ENCODE measurements at regions not wholly inside any gene's neighbourhood (a gene's known extent, or its start where the extent isn't known, plus 50 kb on each side); places are given as distances from the start of the nearest gene placed in this dataset.

DNA sequence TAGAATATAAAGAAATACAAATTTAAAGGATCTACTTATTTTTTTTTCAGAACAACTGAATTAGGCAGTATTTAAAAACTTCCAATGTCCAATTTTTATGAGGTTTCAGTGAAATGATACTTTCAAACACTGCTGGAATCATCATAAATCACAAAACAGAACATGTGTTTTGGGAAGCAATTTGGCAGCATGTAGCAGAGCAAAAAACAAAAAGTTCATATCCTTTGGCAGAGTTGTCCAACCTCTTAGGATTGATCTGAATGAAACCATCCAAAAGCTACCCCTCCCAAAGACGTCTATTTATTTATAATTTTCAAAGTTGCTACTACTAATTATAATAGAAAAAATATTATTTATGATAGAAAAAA lies 192.4 kb upstream of the PUM3 start:
- Mint-ChIP-seq H3K36me3 (no peaks in the 10 kb centered on the region), H3K4me1 (no peaks in the 10 kb centered on the region), H3K27me3 (peaks cover 0 to 7% (median 0%) of the 10 kb centered on the region in 5 donors), H3K4me3 (no peak overlapping the region), H3K9me3 (peaks cover 0 to 2% (median 0%) of the 10 kb centered on the region in 9 donors), H3K27ac (no peak overlapping the region)
- no peak for DNase-seq
- POLR2A ChIA-PET = no interaction called here
- ATAC-seq = no peak

DNA sequence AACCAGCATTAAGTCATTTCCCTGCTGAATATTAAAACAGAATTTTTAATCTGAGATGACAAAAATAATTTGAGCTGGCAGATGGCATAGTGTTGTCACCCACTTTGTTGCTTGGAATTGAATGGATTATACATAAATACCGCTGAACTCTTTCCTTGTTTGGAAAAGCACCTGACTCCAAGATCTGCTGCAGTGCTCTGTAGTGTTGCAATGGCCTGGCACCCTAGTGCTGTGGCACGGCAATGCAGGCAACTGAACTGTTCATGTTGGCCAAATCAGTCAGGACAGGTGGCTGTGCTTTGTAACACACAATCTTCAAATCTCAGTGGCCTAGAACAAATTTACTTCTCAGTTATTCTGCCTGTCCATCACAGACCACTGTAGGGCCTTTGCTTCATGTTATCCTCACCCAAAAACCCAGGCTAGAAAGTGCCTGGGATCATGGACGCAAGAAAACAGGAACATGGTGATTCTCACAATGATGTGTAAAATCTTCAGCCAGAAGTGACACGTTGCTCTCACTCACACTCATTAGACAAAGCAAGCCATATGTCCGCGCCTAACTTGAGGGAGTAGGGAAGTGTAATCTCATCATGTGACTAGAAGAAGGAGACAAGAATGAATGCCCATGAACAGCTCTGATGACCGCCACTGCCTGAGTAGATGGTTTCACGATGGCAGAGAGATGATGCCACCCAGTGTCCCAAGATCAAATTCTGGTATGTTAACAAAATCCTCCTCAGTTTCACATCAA lies 191.9 kb upstream of the PUM3 start:
- Mint-ChIP-seq H3K36me3 (no peaks in the 10 kb centered on the region), H3K27ac (no peak overlapping the region), H3K27me3 (peaks cover 0 to 7% (median 0%) of the 10 kb centered on the region in 5 donors), H3K9me3 (peaks cover 0 to 2% (median 0%) of the 10 kb centered on the region in 9 donors), H3K4me1 (no peaks in the 10 kb centered on the region), H3K4me3 (no peak overlapping the region)
- POLR2A ChIA-PET = no interaction called here
- no peak for ATAC-seq
- no peak for DNase-seq

DNA sequence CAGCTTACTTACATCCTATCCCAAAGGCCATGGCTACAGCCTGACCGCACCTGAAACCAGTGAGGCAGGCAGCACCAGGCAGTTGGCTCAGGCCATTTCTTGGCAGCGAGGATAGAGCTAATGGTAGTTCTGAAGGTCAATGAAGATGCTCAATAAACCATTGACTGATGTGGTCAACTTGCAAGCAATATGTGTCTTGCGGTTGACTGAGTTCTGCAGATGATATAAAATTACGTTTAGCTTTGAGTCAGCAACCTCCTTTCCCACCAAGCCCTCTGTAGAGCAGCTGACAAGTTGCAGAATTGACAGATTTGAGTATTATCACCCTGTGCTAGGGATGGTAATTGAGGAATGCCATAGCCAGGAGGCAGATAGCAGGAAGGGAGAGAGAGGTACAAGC lies 189.0 kb upstream of the PUM3 start:
- POLR2A ChIA-PET = no interaction called here
- Mint-ChIP-seq H3K36me3 (no peaks in the 10 kb centered on the region), H3K4me1 (no peaks in the 10 kb centered on the region), H3K9me3 (peaks cover 0 to 2% (median 0%) of the 10 kb centered on the region in 9 donors), H3K27ac (no peak overlapping the region), H3K4me3 (no peak overlapping the region), H3K27me3 (peaks cover 0 to 11% (median 7%) of the 10 kb centered on the region in 5 donors)
- no peak for ATAC-seq
- no peak for DNase-seq

DNA sequence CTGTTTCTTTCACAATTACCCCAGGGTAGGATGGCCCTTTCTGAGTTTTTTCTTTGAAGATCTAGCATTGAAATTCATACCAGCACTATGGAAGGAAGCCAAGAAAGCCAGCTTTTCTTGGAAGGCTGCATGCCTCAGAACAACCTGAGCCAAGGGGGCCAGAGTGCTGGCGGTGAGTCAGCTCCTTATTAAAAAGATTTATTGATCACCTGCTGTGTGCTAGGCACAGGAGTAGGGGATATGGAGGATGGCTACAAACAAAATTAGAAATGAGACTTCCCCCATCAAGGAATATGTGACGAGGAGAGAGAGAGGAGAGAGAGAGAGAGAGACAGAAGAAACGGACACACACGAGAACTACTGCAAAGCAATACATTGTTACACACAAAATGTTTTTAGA lies 184.6 kb upstream of the PUM3 start:
- H3K27me3 Mint-ChIP-seq = peaks cover 0 to 26% (median 10%) of the 10 kb centered on the region in 5 donors
- H3K4me3 Mint-ChIP-seq = no peak overlapping the region
- H3K9me3 Mint-ChIP-seq = peaks cover 0 to under 1% (median 0%) of the 10 kb centered on the region in 9 donors
- H3K36me3 Mint-ChIP-seq = no peaks in the 10 kb centered on the region
- H3K27ac Mint-ChIP-seq = no peak overlapping the region
- POLR2A ChIA-PET = no interaction called here
- ATAC-seq = no peak
- no peak for DNase-seq
- H3K4me1 Mint-ChIP-seq = no peaks in the 10 kb centered on the region

DNA sequence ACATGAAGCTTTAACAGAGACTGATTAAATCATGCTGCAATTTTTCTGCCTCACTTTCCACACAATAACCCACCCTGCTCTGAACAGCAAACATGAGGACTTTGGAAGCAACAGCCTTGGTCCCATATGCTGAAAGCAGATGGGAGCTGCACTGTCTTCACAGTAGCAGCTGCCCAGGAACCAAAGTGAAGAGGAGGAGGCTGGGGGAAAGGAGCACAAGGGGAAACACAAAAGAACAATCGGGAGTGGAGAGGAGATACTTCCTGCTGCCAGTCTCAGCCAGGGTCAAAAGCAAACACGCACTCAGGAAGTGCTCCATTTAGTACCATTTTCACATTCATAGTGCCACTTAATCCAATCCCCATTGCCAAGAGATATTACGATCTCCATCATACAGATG lies 183.3 kb upstream of the PUM3 start:
- Mint-ChIP-seq H3K36me3 (no peaks in the 10 kb centered on the region), H3K27me3 (peaks cover 3 to 39% (median 10%) of the 10 kb centered on the region in 5 donors), H3K4me1 (no peaks in the 10 kb centered on the region), H3K27ac (no peak overlapping the region), H3K9me3 (peaks cover 0 to 9% (median 0%) of the 10 kb centered on the region in 9 donors), H3K4me3 (no peak overlapping the region)
- DNase-seq (no peak), ATAC-seq (no peak)
- POLR2A ChIA-PET = no interaction called here

DNA sequence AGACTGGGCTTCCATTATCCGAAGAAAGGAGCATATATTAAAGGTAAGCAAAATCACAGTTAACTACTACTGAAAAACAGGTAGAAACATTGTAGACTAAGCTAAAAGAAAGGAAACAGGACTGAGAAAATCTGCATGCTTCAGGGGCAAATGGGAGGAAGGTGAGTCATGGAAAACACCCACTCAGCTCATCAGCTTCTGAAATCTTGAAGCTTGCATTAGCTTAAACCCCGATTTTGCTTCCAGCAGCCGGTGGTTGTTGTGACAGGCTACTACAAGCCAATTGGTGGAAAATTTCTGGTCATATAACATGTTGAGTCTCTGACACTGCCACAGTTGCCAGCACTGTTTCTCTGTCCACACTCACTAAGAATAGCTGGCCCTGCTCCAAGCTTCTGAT lies 179.6 kb upstream of the PUM3 start:
- Mint-ChIP-seq H3K27me3 (peaks cover 7 to 46% (median 13%) of the 10 kb centered on the region in 5 donors), H3K4me1 (no peaks in the 10 kb centered on the region), H3K36me3 (no peaks in the 10 kb centered on the region), H3K4me3 (no peak overlapping the region), H3K9me3 (peaks cover 0 to 9% (median 0%) of the 10 kb centered on the region in 9 donors), H3K27ac (no peak overlapping the region)
- ATAC-seq (no peak), DNase-seq (no peak)
- POLR2A ChIA-PET = no interaction called here

DNA sequence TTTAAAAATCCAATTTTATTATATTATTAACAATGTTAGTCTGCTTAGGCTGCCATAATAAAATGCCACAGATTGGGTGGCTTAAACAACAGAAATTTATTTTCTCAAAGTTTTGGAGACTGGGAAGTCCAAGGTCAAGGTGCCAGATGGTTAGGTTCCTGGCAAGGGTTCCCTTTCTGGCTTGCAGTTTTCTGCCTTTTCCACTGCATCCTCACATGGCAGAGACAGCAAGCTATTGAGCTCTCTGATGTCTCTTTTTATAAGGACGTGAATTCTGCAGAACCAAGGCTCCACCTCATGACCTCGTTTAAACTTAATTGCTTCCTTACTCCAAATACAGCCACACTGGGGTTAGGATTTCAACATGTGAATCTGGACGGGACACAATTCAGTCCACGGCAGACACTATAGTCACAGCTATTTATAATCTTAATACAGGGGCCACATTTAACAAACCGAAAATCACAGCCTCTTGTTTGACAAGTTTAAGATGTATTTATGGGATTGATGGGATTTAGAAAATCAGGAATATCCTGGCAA lies 174.9 kb upstream of the PUM3 start:
- Mint-ChIP-seq H3K4me1 (no peaks in the 10 kb centered on the region), H3K9me3 (peaks cover 0 to 9% (median 0%) of the 10 kb centered on the region in 9 donors), H3K27ac (no peak overlapping the region), H3K36me3 (no peaks in the 10 kb centered on the region), H3K27me3 (peaks cover 6 to 27% (median 13%) of the 10 kb centered on the region in 5 donors), H3K4me3 (no peak overlapping the region)
- POLR2A ChIA-PET = no interaction called here
- no peak for DNase-seq
- no peak for ATAC-seq

DNA sequence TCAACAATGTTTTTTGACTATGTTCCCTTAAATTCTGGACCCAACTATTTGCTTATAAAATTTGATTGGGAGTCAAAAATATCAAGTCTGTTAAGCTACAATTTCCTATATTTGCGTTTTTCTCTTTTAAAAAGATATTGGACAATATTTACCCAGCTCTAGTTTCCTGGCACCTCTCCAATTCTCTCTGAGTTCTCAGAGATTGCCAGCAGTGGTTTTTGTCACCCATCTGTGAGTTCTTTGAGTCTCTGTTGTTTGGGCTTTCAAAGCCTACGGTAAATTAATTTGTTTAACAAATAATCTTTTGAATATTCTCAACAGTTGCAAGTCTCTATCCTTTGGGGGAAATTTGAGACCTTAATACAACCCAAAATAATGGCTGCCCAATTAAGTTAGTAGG lies 174.2 kb upstream of the PUM3 start:
- Mint-ChIP-seq H3K36me3 (no peaks in the 10 kb centered on the region), H3K9me3 (peaks cover 0 to 4% (median 0%) of the 10 kb centered on the region in 9 donors), H3K27me3 (peaks cover 6 to 23% (median 10%) of the 10 kb centered on the region in 5 donors), H3K27ac (no peak overlapping the region), H3K4me1 (no peaks in the 10 kb centered on the region), H3K4me3 (no peak overlapping the region)
- ATAC-seq (no peak), DNase-seq (no peak)
- POLR2A ChIA-PET = no interaction called here

DNA sequence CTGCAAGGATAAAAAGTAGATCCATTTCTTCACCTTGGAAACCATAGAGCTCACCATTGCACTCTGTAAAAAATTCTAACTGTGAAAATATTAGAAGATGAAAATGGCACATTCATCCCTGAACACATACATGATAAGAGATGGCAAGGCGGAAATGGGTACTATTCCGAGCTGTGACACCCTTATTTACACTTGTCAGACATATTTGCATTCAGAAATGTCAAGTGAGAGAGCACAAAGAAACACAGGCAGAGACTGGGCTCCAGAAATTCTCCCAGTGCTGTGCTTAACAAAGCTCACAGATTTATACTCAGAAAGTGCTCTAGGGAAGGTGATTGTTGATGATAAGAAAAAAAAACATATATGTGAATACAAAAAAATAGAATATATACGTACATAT lies 170.3 kb upstream of the PUM3 start:
- POLR2A ChIA-PET = no interaction called here
- no peaks in the 10 kb centered on the region for H3K4me1 Mint-ChIP-seq
- H3K27me3 Mint-ChIP-seq = peaks cover 0 to 12% (median 0%) of the 10 kb centered on the region in 5 donors
- H3K27ac Mint-ChIP-seq = no peak overlapping the region
- no peak overlapping the region for H3K4me3 Mint-ChIP-seq
- DNase-seq (no peak), ATAC-seq (no peak)
- H3K9me3 Mint-ChIP-seq = peaks cover 0 to 6% (median 0%) of the 10 kb centered on the region in 9 donors
- no peaks in the 10 kb centered on the region for H3K36me3 Mint-ChIP-seq

DNA sequence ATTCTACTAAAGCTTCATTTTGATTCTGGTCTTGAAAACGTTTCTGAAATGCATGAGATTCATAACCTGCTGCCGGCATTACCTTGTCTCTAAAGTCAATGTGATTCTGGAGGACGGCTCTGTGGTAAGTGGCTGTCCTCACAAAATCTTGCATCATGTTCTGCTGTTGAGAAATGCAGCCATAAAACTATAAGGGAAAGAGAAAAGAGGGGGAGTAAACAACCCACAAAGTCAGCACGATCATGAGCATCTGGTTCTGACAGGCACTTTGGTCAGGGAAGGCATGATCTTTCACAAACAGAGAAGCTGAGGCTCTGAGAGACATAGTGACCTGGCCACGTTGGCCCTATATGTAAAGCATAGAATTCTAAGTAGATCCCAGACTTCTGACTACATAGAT lies 168.9 kb upstream of the PUM3 start:
- no peaks in the 10 kb centered on the region for H3K36me3 Mint-ChIP-seq
- peaks cover 0 to 6% (median 0%) of the 10 kb centered on the region in 9 donors for H3K9me3 Mint-ChIP-seq
- ATAC-seq (no peak), DNase-seq (no peak)
- H3K27ac Mint-ChIP-seq = no peak overlapping the region
- H3K27me3 Mint-ChIP-seq = peaks cover 0 to 19% (median 2%) of the 10 kb centered on the region in 5 donors
- H3K4me1 Mint-ChIP-seq = no peaks in the 10 kb centered on the region
- POLR2A ChIA-PET = no interaction called here
- no peak overlapping the region for H3K4me3 Mint-ChIP-seq

DNA sequence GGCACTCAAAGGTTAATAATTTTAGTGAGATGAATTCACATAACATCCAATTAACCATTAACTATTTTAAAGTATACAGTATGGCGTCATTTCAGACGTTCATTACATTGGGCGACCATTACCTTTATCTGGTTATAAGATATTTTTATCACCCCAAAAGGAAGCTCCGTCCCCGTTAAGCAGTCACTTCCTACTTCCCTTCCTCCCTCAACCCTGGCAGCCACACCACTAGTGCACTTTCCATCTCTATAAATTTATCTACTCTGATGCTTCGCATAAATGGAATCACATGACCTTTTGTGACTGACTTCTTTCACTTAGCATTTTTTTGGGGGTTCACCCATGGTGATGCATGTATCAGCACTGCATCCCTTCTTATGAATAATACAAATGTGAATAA lies 168.3 kb upstream of the PUM3 start:
- no peak for DNase-seq
- Mint-ChIP-seq H3K4me1 (no peaks in the 10 kb centered on the region), H3K27ac (no peak overlapping the region), H3K36me3 (no peaks in the 10 kb centered on the region), H3K9me3 (peaks cover 0 to 6% (median 0%) of the 10 kb centered on the region in 9 donors), H3K4me3 (no peak overlapping the region), H3K27me3 (peaks cover 0 to 19% (median 2%) of the 10 kb centered on the region in 5 donors)
- no peak for ATAC-seq
- POLR2A ChIA-PET = no interaction called here

DNA sequence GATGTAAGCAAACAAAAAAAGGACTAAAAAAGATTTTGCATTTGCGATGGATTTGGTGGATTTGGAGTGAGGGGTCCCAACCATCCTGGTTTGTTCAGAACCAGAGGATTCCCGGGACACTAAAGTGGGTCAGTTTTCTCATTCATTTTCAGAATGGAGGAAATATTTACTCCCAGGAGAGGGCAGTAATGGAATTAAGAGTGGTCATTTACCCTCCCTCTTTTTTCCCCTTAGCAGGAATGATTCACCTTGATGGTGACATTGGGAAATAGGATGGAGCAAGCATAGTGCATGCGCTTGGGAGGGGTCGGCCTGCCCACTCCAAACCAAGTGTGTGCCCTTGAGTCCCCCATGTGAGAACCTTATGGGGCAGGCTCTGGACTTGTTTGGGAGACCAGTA lies 164.2 kb upstream of the PUM3 start:
- POLR2A ChIA-PET = no interaction called here
- Mint-ChIP-seq H3K27me3 (peaks cover 3 to 43% (median 7%) of the 10 kb centered on the region in 5 donors), H3K36me3 (no peaks in the 10 kb centered on the region), H3K4me1 (no peaks in the 10 kb centered on the region), H3K27ac (peak overlapping the region in 1 of 10 donors; percentile 78), H3K9me3 (peaks cover 0 to 6% (median 0%) of the 10 kb centered on the region in 9 donors), H3K4me3 (no peak overlapping the region)
- ATAC-seq (no peak), DNase-seq (no peak)

DNA sequence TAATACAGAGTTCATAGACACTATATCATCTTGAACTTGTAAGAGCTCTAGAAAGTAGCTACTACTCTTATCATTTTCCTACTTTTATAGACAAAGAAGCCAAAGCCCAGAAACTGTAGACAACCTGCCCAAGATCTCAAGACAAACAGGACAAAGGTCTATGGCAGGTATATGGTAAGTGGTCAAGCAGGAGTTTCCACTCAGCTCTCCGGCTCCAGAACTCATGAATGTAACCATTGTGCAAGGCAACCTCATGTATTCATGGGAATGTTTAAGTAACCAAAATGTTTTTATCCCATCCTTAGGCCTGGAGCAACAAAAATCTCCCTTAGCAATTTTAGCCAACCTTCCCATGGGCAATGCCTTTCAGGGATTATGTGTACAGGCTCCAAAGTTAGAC lies 163.4 kb upstream of the PUM3 start:
- Mint-ChIP-seq H3K27ac (no peak overlapping the region), H3K36me3 (no peaks in the 10 kb centered on the region)

DNA sequence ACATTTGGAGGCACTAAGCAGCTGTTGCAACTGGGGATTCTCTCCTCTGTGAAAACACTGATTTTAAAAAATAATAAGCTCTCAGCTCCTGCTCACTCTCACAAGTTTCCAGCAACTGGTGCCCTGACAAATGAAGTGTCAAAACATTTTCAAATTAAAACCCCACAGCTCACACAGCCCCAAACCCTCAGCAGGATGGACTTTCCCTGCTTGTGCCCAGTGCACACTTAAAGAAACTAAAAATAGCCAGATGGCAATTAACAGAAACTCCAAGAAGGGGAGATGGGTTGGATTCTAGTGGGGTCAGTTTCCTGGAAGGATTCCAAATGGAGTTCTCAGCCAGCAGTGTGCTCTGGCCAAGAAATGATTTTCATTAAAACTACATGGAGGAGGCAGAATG lies 163.0 kb upstream of the PUM3 start:
- H3K27ac Mint-ChIP-seq = no peak overlapping the region
- POLR2A ChIA-PET = no interaction called here
- ATAC-seq = no peak
- peaks cover 0 to 6% (median 0%) of the 10 kb centered on the region in 9 donors for H3K9me3 Mint-ChIP-seq
- DNase-seq = no peak
- H3K4me1 Mint-ChIP-seq = no peaks in the 10 kb centered on the region
- no peak overlapping the region for H3K4me3 Mint-ChIP-seq
- no peaks in the 10 kb centered on the region for H3K36me3 Mint-ChIP-seq
- peaks cover 3 to 43% (median 14%) of the 10 kb centered on the region in 5 donors for H3K27me3 Mint-ChIP-seq

More for the DNA sequence above, 163.4 kb upstream of the PUM3 start:
- DNase-seq = no peak
- H3K9me3 Mint-ChIP-seq = peaks cover 0 to 6% (median 0%) of the 10 kb centered on the region in 9 donors
- no peak for ATAC-seq
- POLR2A ChIA-PET = no interaction called here
- H3K4me3 Mint-ChIP-seq = no peak overlapping the region
- no peaks in the 10 kb centered on the region for H3K4me1 Mint-ChIP-seq
- H3K27me3 Mint-ChIP-seq = peaks cover 3 to 43% (median 11%) of the 10 kb centered on the region in 5 donors

Measured in naive thymus-derived CD8-positive, alpha-beta T cell (primary cell).